CD14-positive monocyte (primary cell): ENCODE measurements at regions not wholly inside any gene's neighbourhood (a gene's known extent, or its start where the extent isn't known, plus 50 kb on each side); places are given as distances from the start of the nearest gene placed in this dataset.

Experiments
- DNase-seq, 3 donors: peaks; one replicate each; pipeline ENCODE4 v3.0.0-alpha.2; 2011 to 2022
- H2AFZ ChIP-seq: 2 replicates; pipeline ENCODE4 v1.6.0; 2012; ENCODE audit warnings: mild to moderate bottlenecking, low read depth, low read length, inconsistent platforms; ENCODE audit not compliant: insufficient read depth, poor library complexity, severe bottlenecking
- H3K27ac ChIP-seq, 2 donors: 1 replicate in 1 of 2; 2 replicates in 1 of 2; pipeline ENCODE4 v1.5.1; 2012 to 2013; ENCODE audit warnings: low read length in 2 of 2, control low read depth in 1 of 2, inconsistent platforms in 1 of 2, low read depth in 1 of 2, mild to moderate bottlenecking in 1 of 2
- H3K27me3 ChIP-seq, 2 donors: one replicate each; pipeline versions ENCODE4 v1.6.0 to v1.6.1; 2011 to 2013; ENCODE audit warnings: low read length in 2 of 2; ENCODE audit not compliant: control insufficient read depth in 2 of 2, insufficient read depth in 2 of 2
- H3K36me3 ChIP-seq, 2 donors: replicated peaks in 1 of 2; 1 replicate in 1 of 2; 2 replicates in 1 of 2; pipeline versions ENCODE4 v1.5.1 to v1.6.1; 2012 to 2013; ENCODE audit warnings: low read length in 2 of 2, control low read depth in 1 of 2, inconsistent platforms in 1 of 2, mild to moderate bottlenecking in 1 of 2; ENCODE audit not compliant: insufficient read depth in 2 of 2, control insufficient read depth in 1 of 2
- H3K4me1 ChIP-seq, 2 donors: 1 replicate in 1 of 2; 2 replicates in 1 of 2; pipeline versions ENCODE4 v1.5.1 to v1.6.1; 2012 to 2013; ENCODE audit warnings: low read length in 2 of 2, control low read depth in 1 of 2, inconsistent platforms in 1 of 2, mild to moderate bottlenecking in 1 of 2, moderate library complexity in 1 of 2; ENCODE audit not compliant: insufficient read depth in 2 of 2, control insufficient read depth in 1 of 2
- H3K4me2 ChIP-seq: replicated peaks from 2 replicates; pipeline ENCODE3; 2012; ENCODE audit warnings: low read length, moderate library complexity, mild to moderate bottlenecking; ENCODE audit not compliant: poor library complexity, severe bottlenecking; ENCODE audit errors: extremely low read depth
- H3K4me3 ChIP-seq, 3 experiments: fragments of 200-600 bp in 1 of 3; sonication (generic) in 1 of 3; replicated peaks in 1 of 3; 1 replicate in 2 of 3; 2 replicates in 1 of 3; pipeline ENCODE4 v1.5.1; 2011 to 2013; ENCODE audit warnings: low read length in 3 of 3, mild to moderate bottlenecking in 3 of 3, control low read depth in 2 of 3, low read depth in 2 of 3, inconsistent platforms in 1 of 3, moderate library complexity in 1 of 3
- H3K79me2 ChIP-seq: 2 replicates; pipeline ENCODE4 v1.6.0; 2012; ENCODE audit warnings: mild to moderate bottlenecking, control low read depth, inconsistent platforms, low read length, moderate library complexity; ENCODE audit not compliant: insufficient read depth
- H3K9ac ChIP-seq: 2 replicates; pipeline ENCODE4 v1.6.0; 2017; ENCODE audit warnings: low read length, mild to moderate bottlenecking; ENCODE audit not compliant: insufficient read depth, poor library complexity, severe bottlenecking
- H3K9me3 ChIP-seq, 2 donors: replicated peaks in 1 of 2; 1 replicate in 1 of 2; 2 replicates in 1 of 2; pipeline versions ENCODE4 v1.5.1 to v1.6.1; 2012 to 2013; ENCODE audit warnings: low read length in 2 of 2, control low read depth in 1 of 2; ENCODE audit not compliant: control insufficient read depth in 1 of 2, insufficient read depth in 1 of 2
- H4K20me1 ChIP-seq: 2 replicates; pipeline ENCODE4 v1.6.0; 2012; ENCODE audit warnings: mild to moderate bottlenecking, low read length, control low read depth, moderate library complexity; ENCODE audit not compliant: insufficient read depth
- H3K27ac Mint-ChIP-seq, 7 donors: one replicate each; pipeline ENCODE4 v1.8.0; 2020; ENCODE audit warnings: mild to moderate bottlenecking in 7 of 7, mixed read lengths in 7 of 7, moderate library complexity in 6 of 7, inconsistent platforms in 2 of 7
- H3K27me3 Mint-ChIP-seq, 3 donors: one replicate each; pipeline ENCODE4 v1.8.0; 2021 to 2022; ENCODE audit warnings: low read depth in 3 of 3, mild to moderate bottlenecking in 3 of 3, mixed read lengths in 3 of 3, moderate library complexity in 3 of 3, inconsistent platforms in 1 of 3
- H3K36me3 Mint-ChIP-seq, 2 donors: one replicate each; pipeline ENCODE4 v1.8.0; 2020; ENCODE audit warnings: mixed read lengths in 2 of 2, inconsistent platforms in 1 of 2, mild to moderate bottlenecking in 1 of 2
- H3K4me1 Mint-ChIP-seq: one replicate; pipeline ENCODE4 v1.8.0; 2020; ENCODE audit warnings: mild to moderate bottlenecking, mixed read lengths
- H3K4me3 Mint-ChIP-seq, 2 donors: one replicate each; pipeline ENCODE4 v1.8.0; 2020; ENCODE audit warnings: mild to moderate bottlenecking in 2 of 2, mixed read lengths in 2 of 2, moderate library complexity in 1 of 2
- H3K9me3 Mint-ChIP-seq, 7 donors: one replicate each; pipeline ENCODE4 v1.8.0; 2020 to 2022; ENCODE audit warnings: mixed read lengths in 7 of 7, mild to moderate bottlenecking in 6 of 7, moderate library complexity in 6 of 7, inconsistent platforms in 2 of 7
- CTCF ChIP-seq: fragments of 200-600 bp; IDR thresholded peaks from one replicate; pipeline ENCODE4 v1.8.0; 2022; ENCODE audit warnings: antibody characterized with exemption, mild to moderate bottlenecking
- WGBS: methylation state at CpG from one replicate; pipeline ENCODE4 v1.1.5; 2013; ENCODE audit warnings: missing lambda C conversion rate; ENCODE audit not compliant: insufficient coverage; 5-methylcytosine and 5-hydroxymethylcytosine counted together
- intact Hi-C, 2 donors: fragments of 100-400 bp; cut with micrococcal nuclease; formaldehyde crosslinking; loops; one replicate each; pipeline versions ENCODE4 v1.15.0 to v1.15.1; 2023

GRCh38 chr3:103393395-103394186 is 958.8 kb downstream of the ZPLD1 start:
- Histone ChIP-seq H3K27me3 (no peaks in the 10 kb centered on the region), H3K4me2 (no peak overlapping the region), H3K27ac (no peak overlapping the region), H3K4me3 (no peak overlapping the region), H3K36me3 (no peaks in the 10 kb centered on the region), H2AFZ (no peak overlapping the region), H3K79me2 (no peaks in the 10 kb centered on the region), H3K4me1 (no peaks in the 10 kb centered on the region), H3K9me3 (no peaks in the 10 kb centered on the region), H4K20me1 (no peaks in the 10 kb centered on the region), H3K9ac (no peak overlapping the region)
- no peak overlapping the region for H3K4me3 Mint-ChIP-seq
- intact Hi-C loops: no loop called here
- no peak for DNase-seq
- no peaks in the 10 kb centered on the region for H3K36me3 Mint-ChIP-seq
- H3K27me3 Mint-ChIP-seq: no peaks in the 10 kb centered on the region
- TF ChIP-seq CTCF: no peak
- peaks cover 0 to 3% (median 0%) of the 10 kb centered on the region in 7 donors for H3K9me3 Mint-ChIP-seq
- WGBS: 100% methylated on average over 1 of the region's 4 CpGs
- H3K4me1 Mint-ChIP-seq: no peaks in the 10 kb centered on the region
- H3K27ac Mint-ChIP-seq: no peak overlapping the region

- Histone ChIP-seq H3K27ac (no peak overlapping the region), H3K79me2 (no peaks in the 10 kb centered on the region), H2AFZ (no peak overlapping the region), H4K20me1 (no peaks in the 10 kb centered on the region), H3K4me2 (no peak overlapping the region), H3K36me3 (no peaks in the 10 kb centered on the region), H3K27me3 (no peaks in the 10 kb centered on the region), H3K4me1 (no peaks in the 10 kb centered on the region), H3K4me3 (no peak overlapping the region), H3K9ac (no peak overlapping the region), H3K9me3 (no peaks in the 10 kb centered on the region)
- Mint-ChIP-seq H3K27ac (no peak overlapping the region), H3K4me3 (no peak overlapping the region), H3K36me3 (no peaks in the 10 kb centered on the region), H3K4me1 (no peaks in the 10 kb centered on the region), H3K9me3 (peaks cover 0 to 6% (median 0%) of the 10 kb centered on the region in 7 donors), H3K27me3 (no peaks in the 10 kb centered on the region)
- no peak for TF ChIP-seq CTCF
- intact Hi-C loops: no loop called here
- no CpG with 5 or more reads among the region's 2 CpGs for WGBS
- no peak for DNase-seq
Observed at GRCh38 chr3:103403191-103403590, 968.4 kb downstream of the ZPLD1 start.
